ENCODE measurements at regions not wholly inside any gene's neighbourhood (a gene's known extent, or its start where the extent isn't known, plus 50 kb on each side); places are given as distances from the start of the nearest gene placed in this dataset.

DNA sequence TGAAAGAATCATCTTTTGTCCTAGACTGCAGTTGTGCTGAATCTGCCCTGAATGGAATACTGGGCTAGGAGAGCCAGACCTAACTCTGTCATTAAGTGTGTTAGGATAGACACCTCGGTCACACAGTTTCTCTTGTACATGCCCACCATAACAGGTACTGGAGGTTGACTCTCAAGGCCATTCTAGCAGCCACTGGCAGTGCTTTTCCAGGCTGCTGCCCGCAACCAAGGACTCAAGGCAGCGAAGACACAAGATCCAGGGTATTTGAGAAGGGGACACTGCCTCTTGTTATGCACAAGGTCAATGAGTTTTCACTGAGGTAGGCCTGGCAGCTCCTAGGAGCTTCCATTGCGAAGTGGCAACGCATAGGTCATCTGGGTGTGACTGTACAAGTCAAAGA, 70.6 kb upstream of the ZNF746 start:
- TF ChIP-seq, protein P1, sequence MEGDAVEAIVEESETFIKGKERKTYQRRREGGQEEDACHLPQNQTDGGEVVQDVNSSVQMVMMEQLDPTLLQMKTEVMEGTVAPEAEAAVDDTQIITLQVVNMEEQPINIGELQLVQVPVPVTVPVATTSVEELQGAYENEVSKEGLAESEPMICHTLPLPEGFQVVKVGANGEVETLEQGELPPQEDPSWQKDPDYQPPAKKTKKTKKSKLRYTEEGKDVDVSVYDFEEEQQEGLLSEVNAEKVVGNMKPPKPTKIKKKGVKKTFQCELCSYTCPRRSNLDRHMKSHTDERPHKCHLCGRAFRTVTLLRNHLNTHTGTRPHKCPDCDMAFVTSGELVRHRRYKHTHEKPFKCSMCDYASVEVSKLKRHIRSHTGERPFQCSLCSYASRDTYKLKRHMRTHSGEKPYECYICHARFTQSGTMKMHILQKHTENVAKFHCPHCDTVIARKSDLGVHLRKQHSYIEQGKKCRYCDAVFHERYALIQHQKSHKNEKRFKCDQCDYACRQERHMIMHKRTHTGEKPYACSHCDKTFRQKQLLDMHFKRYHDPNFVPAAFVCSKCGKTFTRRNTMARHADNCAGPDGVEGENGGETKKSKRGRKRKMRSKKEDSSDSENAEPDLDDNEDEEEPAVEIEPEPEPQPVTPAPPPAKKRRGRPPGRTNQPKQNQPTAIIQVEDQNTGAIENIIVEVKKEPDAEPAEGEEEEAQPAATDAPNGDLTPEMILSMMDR (IDR thresholded peaks at IDR 0.05) = no peak
- no peak for TF ChIP-seq POLR2A (IDR thresholded peaks at IDR 0.05)

Measured in testis (tissue), 2 donors.